ENCODE measurements at regions not wholly inside any gene's neighbourhood (a gene's known extent, or its start where the extent isn't known, plus 50 kb on each side); places are given as distances from the start of the nearest gene placed in this dataset.

DNA sequence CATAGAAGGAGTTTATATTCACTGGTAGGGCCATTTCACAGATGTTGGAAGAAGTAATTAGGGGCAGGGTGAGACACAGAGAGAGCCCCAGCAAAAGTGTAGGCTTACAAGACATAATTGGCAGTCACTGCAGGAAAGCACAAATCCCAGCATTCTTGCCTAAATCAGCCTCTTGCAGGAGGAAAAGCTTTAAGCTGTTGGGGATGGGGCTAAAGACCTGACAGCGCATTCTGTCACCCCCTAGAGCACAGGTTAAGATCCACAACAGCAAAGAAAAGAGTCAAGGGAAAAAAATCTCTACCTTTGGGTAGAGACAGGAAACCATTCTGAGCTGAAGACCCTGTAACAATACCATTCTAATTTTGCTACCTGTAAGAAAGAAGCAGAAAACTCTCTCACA is 409.0 kb downstream of the DAD1 start:
- no peak for TF ChIP-seq EZH2 (IDR thresholded peaks at IDR 0.05)
- TF ChIP-seq, protein P1, sequence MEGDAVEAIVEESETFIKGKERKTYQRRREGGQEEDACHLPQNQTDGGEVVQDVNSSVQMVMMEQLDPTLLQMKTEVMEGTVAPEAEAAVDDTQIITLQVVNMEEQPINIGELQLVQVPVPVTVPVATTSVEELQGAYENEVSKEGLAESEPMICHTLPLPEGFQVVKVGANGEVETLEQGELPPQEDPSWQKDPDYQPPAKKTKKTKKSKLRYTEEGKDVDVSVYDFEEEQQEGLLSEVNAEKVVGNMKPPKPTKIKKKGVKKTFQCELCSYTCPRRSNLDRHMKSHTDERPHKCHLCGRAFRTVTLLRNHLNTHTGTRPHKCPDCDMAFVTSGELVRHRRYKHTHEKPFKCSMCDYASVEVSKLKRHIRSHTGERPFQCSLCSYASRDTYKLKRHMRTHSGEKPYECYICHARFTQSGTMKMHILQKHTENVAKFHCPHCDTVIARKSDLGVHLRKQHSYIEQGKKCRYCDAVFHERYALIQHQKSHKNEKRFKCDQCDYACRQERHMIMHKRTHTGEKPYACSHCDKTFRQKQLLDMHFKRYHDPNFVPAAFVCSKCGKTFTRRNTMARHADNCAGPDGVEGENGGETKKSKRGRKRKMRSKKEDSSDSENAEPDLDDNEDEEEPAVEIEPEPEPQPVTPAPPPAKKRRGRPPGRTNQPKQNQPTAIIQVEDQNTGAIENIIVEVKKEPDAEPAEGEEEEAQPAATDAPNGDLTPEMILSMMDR (IDR thresholded peaks at IDR 0.05 in 2 of 3, conservative IDR thresholded peaks at IDR 0.05 in 1 of 3; ENCODE audit: borderline replicate concordance in 1 of 3, insufficient read depth in 1 of 3, low read depth in 2 of 3, low read length in 2 of 3), result no peak
- no peak for TF ChIP-seq RAD21 (IDR thresholded peaks at IDR 0.05; ENCODE audit: low read depth)
- no peak for TF ChIP-seq YY1 (IDR thresholded peaks at IDR 0.05; ENCODE audit: extremely low read depth, insufficient replicate concordance, low read depth, low read length)
- no peak for TF ChIP-seq POLR2A (IDR thresholded peaks at IDR 0.05; ENCODE audit: borderline replicate concordance, extremely low read depth, insufficient read depth, insufficient read length)
- no peak for TF ChIP-seq EZH2phosphoT487 (IDR thresholded peaks at IDR 0.05; ENCODE audit: borderline replicate concordance)
- TF ChIP-seq SRF (IDR thresholded peaks at IDR 0.05; ENCODE audit: low read depth), result no peak
- TF ChIP-seq POLR2AphosphoS5 (IDR thresholded peaks at IDR 0.05; ENCODE audit: low read depth, low read length), result no peak
- no peak for TF ChIP-seq CEBPB (IDR thresholded peaks at IDR 0.05; ENCODE audit: low read depth)
- no peak for TF ChIP-seq CBX3 (IDR thresholded peaks at IDR 0.05; ENCODE audit: low read depth)
- TF ChIP-seq EGR1 (IDR thresholded peaks at IDR 0.05; ENCODE audit: low read depth), result no peak
- no peak for TF ChIP-seq SIN3A (IDR thresholded peaks at IDR 0.05; ENCODE audit: low read depth)
